Heart right ventricle (tissue), 16 donors: ENCODE measurements at regions not wholly inside any gene's neighbourhood (a gene's known extent, or its start where the extent isn't known, plus 50 kb on each side); places are given as distances from the start of the nearest gene placed in this dataset.

ENCODE experiments used
- ATAC-seq, 8 donors: fragments of 200-7000 bp; cut with Tn5 transposase; one replicate each; pipeline ENCODE4 v1.9.1; 2020; ENCODE audit warnings: mild to moderate bottlenecking in 8 of 8, moderate library complexity in 8 of 8, moderate number of reproducible peaks in 1 of 8
- DNase-seq, 2 donors: peaks; one replicate each; pipeline ENCODE4 v3.0.0-alpha.2; 2020
- H3K27ac ChIP-seq, 10 donors: fragments of 200-600 bp; sonication (generic) in 2 of 10; one replicate each; pipeline versions ENCODE4 v1.5.0 to v1.8.0; 2020 to 2022; ENCODE audit warnings: mild to moderate bottlenecking in 3 of 10
- H3K27me3 ChIP-seq, 7 donors: fragments of 200-600 bp; one replicate each; pipeline ENCODE4 v1.8.0; 2021 to 2022; ENCODE audit warnings: mild to moderate bottlenecking in 2 of 7
- H3K36me3 ChIP-seq, 9 donors: fragments of 200-600 bp; sonication (generic) in 1 of 9; one replicate each; pipeline versions ENCODE4 v1.5.0 to v1.8.0; 2020 to 2022; ENCODE audit warnings: mild to moderate bottlenecking in 2 of 9
- H3K4me1 ChIP-seq, 9 donors: fragments of 200-600 bp; sonication (generic) in 1 of 9; one replicate each; pipeline versions ENCODE4 v1.5.0 to v1.8.0; 2020 to 2022; ENCODE audit warnings: mild to moderate bottlenecking in 4 of 9
- H3K4me3 ChIP-seq, 10 donors: fragments of 200-600 bp; sonication (generic) in 2 of 10; one replicate each; pipeline versions ENCODE4 v1.5.0 to v1.8.0; 2020 to 2022; ENCODE audit warnings: mild to moderate bottlenecking in 7 of 10, moderate library complexity in 2 of 10
- H3K9me3 ChIP-seq, 11 donors: fragments of 200-600 bp in 10 of 11; sonication (generic) in 2 of 11; one replicate each; pipeline versions ENCODE4 v1.5.0 to v1.8.0; 2013 to 2022; ENCODE audit warnings: mild to moderate bottlenecking in 2 of 11, control low read depth in 1 of 11, moderate library complexity in 1 of 11
- CTCF ChIP-seq, 9 donors: fragments of 200-600 bp; sonication (generic) in 2 of 9; IDR thresholded peaks; one replicate each; pipeline versions ENCODE4 v1.5.0 to v1.8.0; 2021 to 2022; ENCODE audit warnings: antibody characterized with exemption in 9 of 9, mild to moderate bottlenecking in 5 of 9, moderate library complexity in 1 of 9
- WGBS, 2 donors: extraction: QIAGEN DNeasy Blood & Tissue Kit; methylation state at CpG; one replicate each; pipeline ENCODE4 v1.1.7; 2013; ENCODE audit warnings: inconsistent platforms in 1 of 2; 5-methylcytosine and 5-hydroxymethylcytosine counted together
- intact Hi-C, 10 donors: fragments of 100-400 bp; cut with DNase I; formaldehyde crosslinking; loops; one replicate each; pipeline versions ENCODE4 v1.11.1 to v1.14.2; 2022
- donor health status: Arrhythmogenic right ventricular cardiomyopathy.
- donor health status: ischemic (EF 13 %, LVEDD 7.1; RV severe dilation, severe dysfunction).
- donor health status: healthy with polysubstance abuse.
- donor health status: DM: no; HTN: yes; CAD: no.
- donor health status: DM: no; HTN: no; CAD: no.
- donor health status: ischemic (EF 25% LVEDD 6.9; RV normal size, moderate dysfunction).
- donor health status: ischemic (EF 25% LVEDD 5.7; RV mildly dilated, moderate dysfunction).
- donor health status: healthy.
- donor health status: DM: yes; HTN: yes; CAD: no.
- donor health status: Ischemic cardiomyopathy.
- donor health status: ischemic (EF 35%, LVEDD 5.7; RV mildly dilated, moderate dysfunction).
- donor health status: nonischemic (EF 11% LVEDD 7.7; RV severe dilation, severe dysfunction).
- donor health status: DM: yes; HTN: yes; CAD: no.
- donor health status: PGD.
- donor health status: ischemic (EF 29% LVEDD 5.4; RV normal size, mild dysfunction).
- donor health status: nonischemic (EF 23%, LVEDD 6.1; RV moderate dilation, normal function).

GRCh38 chr5:18975624-18976023 lies 1012.4 kb downstream of the CDH18 start:
- Histone ChIP-seq H3K27ac (no peak overlapping the region), H3K4me3 (no peak overlapping the region), H3K9me3 (peaks cover 0 to 4% (median 0%) of the 10 kb centered on the region in 11 donors), H3K27me3 (no peaks in the 10 kb centered on the region), H3K36me3 (no peaks in the 10 kb centered on the region), H3K4me1 (no peaks in the 10 kb centered on the region)
- no peak for ATAC-seq
- intact Hi-C loops = no loop called here
- 72 to 74% methylated on average over 5 of the region's 5 CpGs for WGBS, 2 donors
- DNase-seq = no peak
- TF ChIP-seq CTCF (IDR thresholded peaks at IDR 0.05) = no peak

GRCh38 chr5:18977880-18978279 lies 1010.1 kb downstream of the CDH18 start:
- 85 to 97% methylated on average over 1 of the region's 1 CpG for WGBS, 2 donors
- H3K27ac ChIP-seq = no peak overlapping the region
- peaks cover 0 to 18% (median 0%) of the 10 kb centered on the region in 11 donors for H3K9me3 ChIP-seq
- no peaks in the 10 kb centered on the region for H3K36me3 ChIP-seq
- ATAC-seq = no peak
- no peak for TF ChIP-seq CTCF (IDR thresholded peaks at IDR 0.05)
- no peaks in the 10 kb centered on the region for H3K4me1 ChIP-seq
- no peak overlapping the region for H3K4me3 ChIP-seq
- DNase-seq = no peak
- intact Hi-C loops = no loop called here
- H3K27me3 ChIP-seq = no peaks in the 10 kb centered on the region

GRCh38 chr5:18984559-18985080 lies 1003.4 kb downstream of the CDH18 start:
- WGBS, 2 donors = 71 to 84% methylated on average over 6 of the region's 6 CpGs
- no peak for ATAC-seq
- Histone ChIP-seq H3K4me1 (no peaks in the 10 kb centered on the region), H3K4me3 (no peak overlapping the region), H3K27me3 (no peaks in the 10 kb centered on the region), H3K27ac (no peak overlapping the region), H3K9me3 (peaks cover 0 to 31% (median 0%) of the 10 kb centered on the region in 11 donors), H3K36me3 (no peaks in the 10 kb centered on the region)
- TF ChIP-seq CTCF (IDR thresholded peaks at IDR 0.05) = no peak
- intact Hi-C loops = no loop called here
- DNase-seq = no peak

- TF ChIP-seq CTCF (IDR thresholded peaks at IDR 0.05) = no peak
- H3K9me3 ChIP-seq = peaks cover 0 to 31% (median 0%) of the 10 kb centered on the region in 11 donors
- no peaks in the 10 kb centered on the region for H3K27me3 ChIP-seq
- no peaks in the 10 kb centered on the region for H3K4me1 ChIP-seq
- H3K27ac ChIP-seq = no peak overlapping the region
- no peak for DNase-seq
- 54 to 61% methylated on average over 5 of the region's 5 CpGs for WGBS, 2 donors
- intact Hi-C loops = no loop called here
- H3K4me3 ChIP-seq = no peak overlapping the region
- no peak for ATAC-seq
- no peaks in the 10 kb centered on the region for H3K36me3 ChIP-seq
These were observed 1002.7 kb downstream of the CDH18 start for GRCh38 chr5:18985171-18985758.
